NCI-H82 treated with DMSO at 0.1 percent for 48 hours (cell line): ENCODE measurements at regions not wholly inside any gene's neighbourhood (a gene's known extent, or its start where the extent isn't known, plus 50 kb on each side); places are given as distances from the start of the nearest gene placed in this dataset.
"Not testable (repeated sequence)": the region's sequence is repeated elsewhere in the genome, so short reads cannot be mapped to it uniquely, and the experiment has no call there.

ENCODE experiments used
- DNase-seq: peaks from one replicate; lab custom pipeline; 2025; ENCODE audit not compliant: unreplicated experiment; lab: John Stamatoyannopoulos, UW

DNA sequence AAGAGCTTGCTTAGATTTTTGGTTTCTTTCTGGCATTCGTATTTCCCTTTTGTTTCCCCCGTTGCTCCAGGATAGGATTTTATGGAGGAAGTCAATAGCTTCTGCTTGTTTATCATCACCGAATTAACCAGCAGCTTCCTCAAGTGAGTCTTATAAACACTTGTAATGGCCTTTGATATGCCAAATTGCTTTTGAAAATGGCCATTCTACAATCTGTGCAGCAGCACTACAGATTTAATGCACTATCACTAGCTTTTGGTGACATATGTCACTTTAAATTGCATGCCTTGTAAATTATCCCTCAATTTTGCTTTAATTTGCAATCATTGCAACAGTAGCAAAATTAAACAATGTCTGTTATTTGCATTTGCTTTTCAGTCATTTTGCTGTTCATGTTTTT is 774.7 kb downstream of the METTL4 start:
- no peak for DNase-seq

DNA sequence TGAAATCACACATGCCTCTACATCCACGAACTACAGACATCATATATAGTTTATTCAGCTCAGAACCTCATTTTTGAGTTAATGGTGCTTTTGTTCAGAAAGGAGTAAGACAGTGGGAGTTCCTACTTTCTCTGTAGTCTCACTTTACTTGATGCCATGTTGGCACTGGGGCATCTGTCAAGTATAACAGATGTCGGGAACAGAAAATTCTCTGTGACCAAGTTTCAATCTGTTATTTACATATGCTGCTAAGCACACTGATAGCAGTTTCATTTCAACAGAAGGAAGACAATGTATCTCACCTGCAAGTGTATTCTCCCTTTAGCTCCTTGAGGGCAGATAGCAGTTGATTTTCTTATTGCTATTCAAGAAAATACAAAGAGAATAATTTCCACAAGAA is 774.1 kb downstream of the METTL4 start:
- DNase-seq: no peak

DNA sequence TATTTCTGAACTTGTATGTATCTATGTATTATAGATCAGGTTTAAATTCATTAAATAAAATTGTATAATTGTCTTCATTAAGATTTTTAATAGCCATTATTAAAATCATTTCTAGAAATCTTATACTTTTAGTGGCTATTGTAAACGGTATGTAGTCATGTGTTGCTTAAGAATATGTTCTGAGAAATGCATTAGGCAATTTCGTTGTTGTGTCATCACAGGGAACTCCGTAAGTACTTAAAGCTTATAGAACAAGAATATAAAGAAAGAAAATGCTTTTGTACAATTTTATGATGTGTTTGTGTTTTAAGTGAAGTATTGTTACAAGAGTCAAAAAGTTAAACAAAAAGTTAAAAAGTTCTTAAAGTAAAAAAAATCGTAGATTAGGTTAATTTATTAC is 765.8 kb downstream of the METTL4 start:
- no peak for DNase-seq

DNA sequence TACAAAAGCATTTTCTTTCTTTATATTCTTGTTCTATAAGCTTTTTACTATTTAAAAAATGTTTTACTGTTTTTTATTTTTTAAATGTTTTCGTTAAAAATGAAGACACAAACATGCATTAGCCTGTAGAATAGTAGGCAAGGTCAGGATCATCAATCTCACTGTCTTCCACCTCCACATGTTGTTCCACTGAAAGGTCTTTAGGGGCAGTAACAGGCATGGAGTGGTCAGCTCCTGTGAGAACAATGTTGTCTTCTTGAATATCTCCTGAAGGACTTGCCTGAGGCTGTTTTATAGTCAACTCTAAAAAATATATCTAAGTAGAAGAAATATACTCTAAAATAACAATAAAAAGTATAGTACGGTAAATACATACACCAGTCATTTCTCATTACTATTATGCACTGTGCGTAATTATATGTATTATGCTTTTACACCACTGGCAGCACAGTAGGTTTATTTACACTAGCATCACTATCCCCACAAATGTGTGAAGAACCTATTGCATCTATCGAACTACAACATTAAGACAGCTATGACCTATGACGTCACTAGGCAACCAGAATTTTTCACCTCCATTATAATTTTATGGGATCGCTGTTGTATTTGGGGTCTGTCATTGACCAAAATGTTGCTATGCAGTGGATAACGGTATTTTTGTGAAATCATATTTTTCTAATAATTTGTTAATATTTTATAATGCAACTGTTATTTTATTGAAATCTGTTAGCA is 764.3 kb downstream of the METTL4 start:
- DNase-seq: no peak

DNA sequence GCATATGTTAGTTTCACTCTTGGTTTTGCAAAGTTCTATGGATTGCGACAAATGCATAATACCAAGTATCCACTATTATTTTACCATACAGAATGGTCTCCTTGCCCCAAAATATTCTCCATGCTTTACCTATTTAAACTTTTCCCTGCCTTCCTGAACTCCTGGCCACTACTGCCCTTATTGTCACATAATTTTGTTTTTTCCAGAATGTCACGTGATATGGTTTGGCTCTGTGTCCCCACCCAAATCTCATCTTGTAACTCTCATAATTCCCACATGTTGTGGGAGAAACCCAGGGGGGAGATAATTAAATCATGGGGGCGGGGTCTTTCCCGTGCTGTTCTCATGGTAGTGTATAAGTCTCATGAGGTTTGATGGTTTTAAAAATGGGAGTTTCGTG is 760.0 kb downstream of the METTL4 start:
- DNase-seq: no peak

DNA sequence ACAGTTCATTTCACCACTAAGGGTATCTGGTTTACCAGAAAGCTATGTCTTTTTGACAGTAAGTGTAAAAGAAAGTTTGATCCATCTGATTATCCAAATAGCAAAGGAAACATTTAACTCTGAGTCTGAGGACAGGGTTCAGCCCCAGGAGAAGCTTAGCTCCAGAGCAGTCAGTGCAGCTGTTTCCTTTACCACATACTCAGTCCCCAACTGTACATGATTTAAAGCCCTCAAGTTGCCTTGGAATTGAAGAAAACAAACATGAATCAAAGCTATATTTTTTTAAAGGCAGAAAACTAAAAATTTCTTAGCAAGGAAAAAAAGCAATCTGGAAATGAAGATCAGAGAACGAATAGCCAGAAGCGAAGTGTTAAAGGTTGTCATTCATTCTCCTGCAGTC is 746.0 kb downstream of the METTL4 start:
- DNase-seq: peak; percentile 86

DNA sequence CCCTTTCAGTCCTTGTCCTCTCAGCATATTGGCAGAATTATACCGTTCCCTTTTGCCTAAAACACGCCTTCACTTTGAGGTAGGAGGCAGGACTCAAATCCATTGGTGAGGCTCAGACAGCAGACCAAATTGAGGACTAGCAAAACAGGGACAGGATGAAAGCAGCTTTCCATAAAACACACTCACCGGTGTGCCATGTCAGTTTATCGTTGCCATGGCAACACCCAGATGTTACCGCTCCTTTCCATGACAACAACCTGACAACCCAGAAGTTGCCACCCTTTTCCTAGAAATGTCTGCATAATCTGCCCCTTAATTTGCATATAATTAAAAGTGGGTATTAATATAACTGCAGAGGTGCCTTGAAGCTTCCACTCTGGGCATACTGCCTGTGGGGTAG is 730.4 kb downstream of the METTL4 start:
- no peak for DNase-seq

DNA sequence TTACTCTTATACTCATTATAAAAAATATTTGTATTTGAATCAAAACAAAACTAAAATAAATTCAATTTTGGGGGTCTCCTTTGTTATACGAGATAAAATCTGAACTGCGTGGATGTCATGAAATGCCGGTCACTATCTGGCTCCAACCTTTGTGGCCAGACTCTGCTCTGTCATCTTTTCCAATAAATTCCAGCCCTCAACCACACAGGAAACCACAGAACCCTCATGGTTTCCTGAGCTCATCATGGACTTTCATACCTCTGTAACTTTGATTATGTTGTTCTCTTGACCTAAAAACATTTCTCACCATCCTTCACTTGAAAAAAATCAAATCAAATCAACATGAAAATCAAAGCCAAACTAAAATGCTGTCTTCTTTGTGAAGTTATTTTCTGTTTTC is 724.7 kb downstream of the METTL4 start:
- no peak for DNase-seq

DNA sequence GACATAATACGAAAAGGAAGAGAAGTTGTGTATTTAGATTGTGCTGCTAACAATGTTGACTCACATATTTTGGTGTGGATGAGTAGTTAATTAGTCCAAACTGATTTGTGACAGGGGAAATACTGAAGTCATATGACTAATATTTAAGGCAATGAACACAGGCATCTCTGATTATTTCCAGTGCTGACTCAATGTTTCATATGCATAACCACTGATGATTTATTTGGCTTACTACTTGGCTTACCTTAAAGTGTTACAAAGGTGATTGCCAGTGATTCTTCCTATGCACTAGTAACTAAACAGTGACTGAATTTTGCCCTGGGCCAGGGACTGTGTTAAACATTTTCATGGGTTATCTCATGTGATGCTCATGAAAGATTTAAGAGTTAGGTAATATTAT is 722.6 kb downstream of the METTL4 start:
- no peak for DNase-seq

DNA sequence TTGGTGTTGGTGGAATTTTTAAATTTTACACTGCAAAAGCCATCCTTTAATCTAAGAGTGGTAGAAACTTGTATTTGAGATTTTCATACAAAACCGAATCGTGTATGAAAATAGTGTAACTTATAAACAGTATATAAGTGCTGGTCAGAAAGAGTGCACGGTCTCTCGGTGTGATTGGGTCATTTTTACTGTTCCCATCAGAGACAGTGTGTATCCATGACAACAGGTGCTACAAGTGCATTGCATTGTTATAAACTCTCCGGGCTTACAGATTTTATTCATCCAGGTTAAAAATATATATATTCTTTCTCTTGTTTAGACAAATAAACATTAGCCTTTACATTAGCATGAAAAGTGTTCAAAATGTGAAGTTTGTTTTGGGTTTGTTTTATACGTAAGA is 721.9 kb downstream of the METTL4 start:
- no peak for DNase-seq

DNA sequence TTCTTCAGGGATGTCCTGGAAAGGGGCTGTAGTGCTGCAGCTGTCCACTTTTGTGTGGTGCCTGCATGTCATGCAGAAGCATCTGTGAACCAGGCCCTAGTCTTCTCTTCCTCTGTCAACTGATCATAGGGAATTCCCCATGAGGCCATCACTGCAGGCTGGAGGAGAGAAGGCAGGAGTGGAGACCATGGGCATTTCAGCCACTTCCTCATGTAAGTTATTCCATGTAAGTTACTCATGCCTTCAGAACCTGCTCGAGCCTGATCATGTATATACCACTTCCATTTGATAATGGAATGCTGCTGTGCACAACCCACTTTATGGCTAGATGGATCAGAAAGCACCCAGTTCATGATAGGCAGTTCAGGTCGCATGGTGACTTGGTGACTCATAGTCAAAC is 714.0 kb downstream of the METTL4 start:
- DNase-seq: not testable (repeated sequence)

DNA sequence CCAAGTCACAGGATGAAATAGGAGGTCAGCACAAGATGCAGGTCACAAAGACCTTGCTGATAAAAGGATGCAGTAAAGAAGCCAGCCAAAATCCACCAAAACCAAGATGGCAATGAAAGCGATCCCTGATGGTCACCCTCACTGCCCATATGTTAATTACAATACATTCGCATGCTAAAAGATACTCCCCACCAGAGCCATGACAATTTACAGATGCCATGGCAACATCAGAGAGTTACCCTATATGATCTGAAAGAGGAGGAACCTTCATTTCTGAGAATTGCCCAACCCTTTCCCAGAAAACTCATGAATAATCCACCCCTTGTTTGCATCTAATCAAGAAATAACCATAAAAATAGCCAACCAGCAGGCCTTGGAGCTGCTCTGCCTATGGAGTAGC is 709.8 kb downstream of the METTL4 start:
- DNase-seq: no peak

DNA sequence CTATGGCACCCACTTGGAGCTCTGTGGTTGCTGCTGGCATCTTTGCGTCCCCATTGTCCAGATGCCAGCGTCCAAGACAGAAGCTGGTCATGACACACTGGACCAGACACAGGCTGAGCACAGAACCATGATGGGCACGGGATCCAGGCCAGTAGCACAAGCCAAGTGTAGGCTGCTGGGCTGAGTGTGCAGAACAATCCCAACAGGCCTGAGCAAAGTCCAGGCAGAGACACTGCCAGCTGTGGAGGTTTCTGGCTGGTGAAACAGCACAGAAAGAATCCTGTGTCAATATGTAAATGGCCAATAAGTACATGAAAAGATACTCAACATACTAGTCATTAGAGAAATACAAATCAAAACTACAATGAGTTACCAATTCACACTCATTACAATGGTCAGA is 705.4 kb downstream of the METTL4 start:
- no peak for DNase-seq

DNA sequence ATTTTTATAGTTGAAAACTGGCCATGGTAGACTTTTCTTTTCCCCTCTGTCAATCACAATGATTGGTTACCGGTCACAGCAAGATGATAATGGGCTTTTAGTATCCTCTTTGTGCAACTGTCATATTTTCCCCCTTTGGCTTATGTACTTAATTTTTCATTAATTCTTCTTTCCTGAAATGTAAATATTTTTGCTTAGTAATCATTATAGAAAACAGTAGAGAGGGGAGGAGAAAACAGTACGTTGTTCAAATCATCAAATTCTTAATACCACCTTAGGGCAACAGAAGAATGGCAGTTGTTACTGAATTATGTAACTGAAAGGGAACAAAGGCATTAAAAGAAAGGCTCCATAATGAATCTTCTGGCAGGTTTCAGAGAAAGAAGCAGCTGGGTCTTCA is 699.0 kb downstream of the METTL4 start:
- DNase-seq: no peak

DNA sequence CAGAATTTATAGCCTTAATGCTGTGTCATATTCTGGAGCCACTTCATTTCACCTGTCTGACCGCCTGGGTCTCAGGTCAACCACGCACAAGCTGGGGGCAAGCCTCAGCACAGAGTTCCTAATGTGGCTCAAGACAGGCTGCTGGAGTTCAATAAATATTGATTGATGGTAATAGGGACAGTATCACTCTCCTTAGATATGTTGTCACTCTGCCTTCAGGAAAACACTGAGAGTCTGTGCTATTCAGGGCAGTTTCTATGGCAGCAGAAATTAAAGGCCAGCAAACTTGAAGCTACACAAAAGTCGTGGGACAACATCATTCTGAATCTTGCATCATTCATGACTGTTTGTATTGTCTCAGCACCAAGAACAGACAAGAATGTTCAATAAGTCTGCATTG is 696.1 kb downstream of the METTL4 start:
- no peak for DNase-seq

DNA sequence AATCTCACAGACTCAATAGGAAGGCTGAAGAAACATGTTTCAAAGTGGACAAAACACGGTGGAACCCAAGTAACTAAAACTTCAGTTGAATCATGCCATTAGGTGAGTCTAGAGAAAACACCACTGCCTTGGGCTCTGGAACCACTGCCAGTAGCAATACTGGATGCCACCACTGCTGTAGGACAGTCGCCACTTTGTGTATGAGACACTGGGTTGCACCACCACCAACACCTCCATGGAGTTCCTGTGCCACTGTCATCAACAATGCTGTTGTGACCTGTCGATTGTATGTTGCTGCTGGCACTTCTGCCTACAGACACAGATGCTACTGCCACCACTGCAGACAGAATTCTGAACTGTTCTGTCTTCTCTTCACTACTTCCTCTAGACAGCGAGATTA is 686.7 kb downstream of the METTL4 start:
- no peak for DNase-seq

DNA sequence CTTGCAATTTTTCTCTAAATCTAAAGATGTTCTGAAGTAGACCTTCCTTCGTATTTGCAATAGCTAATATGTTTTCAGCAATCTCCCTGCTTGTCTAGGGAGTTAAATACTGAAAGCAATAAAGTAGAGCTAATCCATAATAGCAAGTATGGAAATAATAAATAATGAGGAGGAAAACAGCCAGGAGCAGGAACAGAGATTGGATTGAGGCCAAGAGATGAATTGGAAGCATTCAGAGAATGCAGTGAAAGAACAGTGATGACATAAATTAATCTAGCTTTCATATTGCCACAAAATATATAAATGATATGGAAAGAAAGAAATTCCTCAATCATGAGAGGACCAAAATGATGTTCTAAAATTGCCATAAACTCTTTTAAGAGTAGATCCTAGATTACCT is 679.7 kb downstream of the METTL4 start:
- no peak for DNase-seq

DNA sequence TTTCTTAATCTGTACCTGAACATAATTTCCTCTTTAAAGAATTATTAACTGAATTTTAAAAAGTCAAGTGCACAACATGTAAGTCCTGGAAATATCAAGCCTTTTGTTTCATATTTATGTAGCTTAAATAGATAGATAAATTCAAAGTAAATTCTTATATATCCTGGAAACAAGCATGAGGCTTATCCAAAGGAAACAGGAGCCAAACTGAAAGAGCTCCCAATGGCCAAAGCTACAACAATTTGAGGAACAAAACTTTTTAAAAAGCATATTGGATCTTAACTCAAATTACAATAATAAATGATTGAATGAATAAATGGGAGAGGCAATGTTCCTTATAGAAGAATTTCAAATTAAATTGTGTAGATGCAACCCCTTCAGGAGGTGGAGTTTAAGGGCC is 679.1 kb downstream of the METTL4 start:
- DNase-seq: no peak

DNA sequence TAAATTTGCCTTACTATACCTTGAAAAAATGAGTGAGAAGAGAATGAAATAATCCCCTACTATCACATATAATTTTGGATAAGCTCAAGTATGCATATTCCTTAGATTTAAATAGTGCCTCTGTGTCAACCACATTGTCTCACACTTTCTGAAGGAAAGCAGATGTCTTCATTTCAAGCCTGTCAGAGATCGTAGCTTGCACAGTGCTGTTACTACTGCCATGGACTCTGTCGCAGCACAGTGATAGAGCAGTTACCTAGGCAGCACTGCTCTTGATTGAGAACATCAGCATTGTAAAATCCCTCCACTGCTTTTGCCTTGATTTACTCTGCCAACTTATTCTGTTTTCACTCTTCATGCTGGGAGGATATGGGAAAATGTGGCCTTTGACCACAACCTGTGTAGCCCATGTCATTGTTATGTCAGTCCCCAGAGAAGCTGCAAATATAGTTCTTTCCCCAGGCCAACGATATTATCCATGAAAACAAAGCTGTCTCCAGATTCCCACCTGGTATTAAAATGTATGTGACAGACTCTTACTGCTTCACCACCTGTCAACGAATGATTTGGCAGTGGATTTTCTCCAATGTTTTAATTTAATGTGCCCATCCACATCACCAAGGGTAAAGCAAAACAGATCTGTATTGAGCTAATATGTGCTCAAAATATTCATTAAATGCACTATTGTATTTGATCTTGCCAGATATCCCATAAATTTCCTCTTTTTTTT is 675.7 kb downstream of the METTL4 start:
- DNase-seq: no peak

DNA sequence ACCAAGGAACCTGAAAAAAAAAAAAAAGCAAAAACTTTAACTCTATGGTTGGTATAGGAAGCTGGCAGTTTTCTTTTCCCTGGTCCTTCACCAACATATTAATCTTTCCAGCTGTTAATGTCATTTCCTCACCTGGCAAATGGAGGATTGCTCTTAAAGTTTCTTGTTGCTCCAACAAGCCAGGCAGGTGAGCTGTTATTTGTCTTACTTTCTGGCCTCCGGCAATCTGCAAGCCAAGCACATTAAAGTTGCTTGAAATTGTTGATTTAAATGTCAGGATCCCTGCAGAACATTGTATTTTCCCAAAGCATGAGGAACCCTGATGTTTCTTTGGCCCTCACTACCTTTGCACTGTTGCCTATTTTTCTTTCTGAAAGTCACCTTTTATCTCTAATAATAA is 664.9 kb downstream of the METTL4 start:
- DNase-seq: no peak

DNA sequence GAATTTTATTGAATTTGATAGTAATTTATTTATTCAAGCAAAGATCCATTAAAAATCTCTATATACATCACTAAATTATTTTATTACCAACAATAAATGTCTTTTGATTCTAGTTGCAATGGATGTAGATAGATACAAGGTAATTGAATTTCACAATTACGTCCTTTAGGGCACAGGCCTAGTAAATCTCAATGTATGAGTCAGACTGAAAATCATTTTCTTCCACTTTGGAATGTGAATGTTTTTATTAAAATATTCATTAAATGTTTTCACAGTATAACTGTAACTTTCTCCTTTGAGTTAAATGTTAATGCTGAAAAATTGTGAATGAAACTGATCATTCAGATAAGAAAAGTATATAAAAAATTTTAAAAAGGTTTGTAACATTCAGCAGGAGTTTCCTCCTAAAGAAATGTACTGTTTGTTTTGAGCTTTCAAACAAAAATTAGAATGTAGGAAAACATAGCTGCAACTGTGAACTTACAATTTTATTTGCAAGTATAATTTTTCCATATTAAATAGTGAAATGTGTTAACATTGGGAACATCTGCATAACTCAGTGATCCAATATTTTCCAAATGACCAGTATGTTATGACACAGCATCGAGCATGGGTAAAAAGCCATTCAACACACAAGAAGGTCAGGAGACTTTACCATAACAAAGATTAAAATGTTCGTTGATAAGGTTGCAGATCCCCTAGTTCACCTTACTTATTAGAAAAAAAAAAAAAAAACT is 663.7 kb downstream of the METTL4 start:
- no peak for DNase-seq

DNA sequence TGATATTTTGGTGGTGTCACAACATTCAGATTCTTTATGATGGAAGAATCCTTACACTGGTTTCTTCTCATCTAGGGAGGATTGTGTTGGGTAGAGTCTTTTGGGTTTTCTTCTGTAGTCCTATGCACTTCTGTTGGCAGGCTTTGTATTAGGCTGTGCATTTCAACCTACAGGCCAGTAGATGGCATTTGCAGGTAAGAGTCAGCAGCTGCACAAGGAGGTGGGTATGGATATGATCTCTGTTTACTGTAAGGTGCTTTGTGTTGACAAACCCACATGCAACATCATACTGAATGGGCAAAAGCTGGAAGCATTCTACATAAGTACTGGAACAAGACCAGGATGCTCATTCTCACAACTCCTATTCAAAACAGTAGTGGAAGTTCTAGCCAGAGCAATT is 656.8 kb downstream of the METTL4 start:
- peak; percentile 39 for DNase-seq
